H1 (cell line): ENCODE measurements at regions not wholly inside any gene's neighbourhood (a gene's known extent, or its start where the extent isn't known, plus 50 kb on each side); places are given as distances from the start of the nearest gene placed in this dataset.

Experiments
- CHD7 ChIP-seq: fragments of 300-600 bp; sonication (generic); IDR thresholded peaks from 2 replicates; pipeline ENCODE4 v1.7.1; 2012; ENCODE audit warnings: low read length, moderate library complexity, mild to moderate bottlenecking, inconsistent platforms; ENCODE audit not compliant: insufficient replicate concordance

GRCh38 chr21:27225940-27226339 is 259.1 kb upstream of the ADAMTS5 start (continued):
- no peak for TF ChIP-seq CHD7
- TF ChIP-seq, all 59 proteins: peak for 0
